ENCODE measurements at regions not wholly inside any gene's neighbourhood (a gene's known extent, or its start where the extent isn't known, plus 50 kb on each side); places are given as distances from the start of the nearest gene placed in this dataset.

DNA sequence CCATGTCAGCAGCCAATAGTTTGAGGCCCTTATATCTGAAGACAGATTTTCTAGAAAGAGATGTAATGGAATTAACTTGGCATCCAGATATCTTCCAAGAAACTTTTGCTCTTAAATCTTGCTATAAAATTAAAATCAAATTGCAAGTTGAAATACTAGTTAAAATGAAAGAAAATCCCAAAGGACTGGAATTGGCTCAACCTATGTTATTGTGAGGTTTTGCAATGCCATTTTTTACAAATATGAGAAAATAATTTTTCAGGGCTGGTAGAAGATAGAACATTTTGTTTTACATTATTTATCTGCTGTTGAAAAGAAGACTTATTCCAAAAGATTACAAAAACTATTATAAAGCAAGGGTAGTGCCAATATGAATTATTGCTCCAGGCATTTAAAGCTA lies 92.2 kb upstream of the AGTR1 start:
- no peak for DNase-seq

DNA sequence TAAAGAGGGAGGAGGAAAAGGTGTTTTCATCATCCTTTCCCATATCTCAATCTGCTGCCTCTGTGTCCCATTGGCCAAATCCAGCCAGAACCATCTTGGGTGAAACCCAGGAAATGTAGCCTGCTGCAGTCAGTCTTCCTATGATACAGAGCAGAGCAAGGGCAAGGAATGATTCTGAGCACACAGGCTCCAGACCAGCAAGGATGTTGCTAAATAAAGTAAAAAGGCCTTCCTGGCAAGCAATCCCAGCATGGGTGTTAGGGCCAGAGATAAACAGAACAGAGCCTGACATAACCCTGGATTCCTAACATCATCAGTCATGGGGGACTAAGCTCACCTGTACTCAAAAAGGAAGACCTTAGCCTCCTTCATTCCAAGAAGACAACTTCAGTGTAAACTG lies 90.7 kb upstream of the AGTR1 start:
- no peak for DNase-seq

DNA sequence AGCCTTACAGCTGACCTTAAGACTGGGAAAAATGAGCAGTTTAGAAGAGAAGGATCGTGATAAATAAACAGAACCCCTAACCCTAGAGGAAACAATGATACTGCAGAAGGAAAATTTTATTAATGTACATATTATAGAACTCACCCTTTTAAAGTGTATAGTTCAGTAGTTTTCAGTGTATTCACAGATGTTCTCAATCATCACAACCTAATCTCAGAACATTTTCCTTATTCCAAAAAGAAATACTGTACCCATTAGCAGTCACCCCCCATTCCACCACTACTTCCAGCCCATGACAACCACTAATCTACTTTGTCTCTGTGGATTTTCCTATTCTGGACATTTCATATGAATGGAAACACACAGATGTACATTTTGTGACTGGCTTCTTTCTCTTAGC lies 90.2 kb upstream of the AGTR1 start:
- no peak for DNase-seq

DNA sequence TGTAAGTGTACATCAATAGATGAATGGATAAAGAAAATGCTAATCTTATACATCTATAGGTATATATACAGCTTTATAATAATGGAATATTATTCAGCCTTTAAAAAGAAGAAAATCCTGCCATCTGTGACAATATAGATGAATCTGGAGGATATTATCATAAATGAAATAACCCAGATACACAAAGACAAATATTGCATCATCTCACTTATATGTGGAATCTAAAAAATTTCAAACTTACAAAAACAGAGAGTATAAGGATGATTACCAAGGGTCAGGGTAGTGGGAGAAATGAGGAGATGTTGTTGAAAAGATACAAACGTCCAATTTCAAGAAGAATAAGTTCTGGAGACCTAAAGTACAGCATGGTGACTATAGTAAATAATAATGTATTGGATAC lies 85.4 kb upstream of the AGTR1 start:
- no peak for DNase-seq

DNA sequence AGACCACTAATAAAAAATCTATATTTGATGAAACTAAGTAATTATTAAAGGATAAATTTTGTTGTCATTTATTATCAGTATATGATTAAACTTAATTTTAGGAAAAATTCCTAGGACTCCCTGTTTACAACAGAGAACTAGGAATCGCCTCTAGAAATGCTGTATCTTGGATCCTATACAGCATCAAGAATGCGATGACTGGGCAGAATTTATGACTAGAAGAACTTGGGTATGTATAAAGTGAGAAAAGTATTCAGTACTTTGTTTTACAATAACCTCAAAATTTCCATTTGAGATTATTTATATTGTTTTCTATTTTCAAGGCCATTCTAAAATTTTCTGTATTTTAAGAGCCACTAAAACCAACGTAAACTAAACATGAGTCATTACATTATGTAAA lies 82.3 kb upstream of the AGTR1 start:
- DNase-seq, result no peak

DNA sequence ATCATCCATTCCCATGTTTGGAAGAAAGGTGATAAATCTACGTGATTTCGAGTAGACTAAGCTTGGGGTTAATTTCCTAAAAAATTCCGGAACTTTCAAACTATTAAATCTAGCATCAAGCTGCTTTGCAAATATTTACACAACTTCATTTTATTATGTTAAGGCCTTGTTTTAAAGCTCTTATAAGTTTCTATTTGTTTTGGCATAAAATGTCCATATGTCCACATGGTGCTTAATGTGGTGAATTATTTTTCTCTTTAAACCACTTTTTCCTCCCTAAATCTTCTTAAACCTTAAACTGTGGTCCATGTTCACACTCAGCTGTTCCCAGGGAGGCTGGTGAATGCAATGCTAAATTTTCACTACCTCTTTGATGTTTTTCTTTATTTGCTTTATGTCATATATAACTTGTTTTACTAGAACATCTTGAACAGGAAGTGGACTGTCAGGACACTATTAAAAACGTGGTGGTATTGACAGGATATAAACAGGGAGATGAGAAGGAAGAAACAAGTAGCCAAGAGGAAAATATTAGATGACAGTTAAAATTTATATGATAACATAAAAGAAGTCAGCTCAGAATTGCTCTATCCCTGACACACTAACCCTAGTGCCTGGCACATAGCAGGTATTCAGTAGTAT lies 72.5 kb upstream of the AGTR1 start:
- no peak for DNase-seq

DNA sequence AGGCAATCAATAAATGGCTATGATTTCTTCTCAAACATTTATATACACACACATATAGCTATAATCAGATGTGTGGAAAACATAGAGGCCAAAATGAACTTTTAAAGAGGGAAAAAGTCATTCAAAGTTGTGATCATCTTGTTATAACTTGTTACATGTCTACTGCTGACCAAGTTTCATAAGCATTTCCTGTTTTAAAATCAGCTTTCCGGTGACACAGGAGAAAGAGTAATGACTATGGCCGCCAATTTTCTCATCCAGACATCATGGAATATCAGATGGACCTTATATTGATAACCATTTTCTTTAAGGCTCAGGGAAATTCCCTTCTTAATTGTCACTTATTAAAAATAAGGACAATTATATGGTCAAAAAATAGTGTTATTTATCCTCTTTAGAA lies 71.7 kb upstream of the AGTR1 start:
- no peak for DNase-seq

DNA sequence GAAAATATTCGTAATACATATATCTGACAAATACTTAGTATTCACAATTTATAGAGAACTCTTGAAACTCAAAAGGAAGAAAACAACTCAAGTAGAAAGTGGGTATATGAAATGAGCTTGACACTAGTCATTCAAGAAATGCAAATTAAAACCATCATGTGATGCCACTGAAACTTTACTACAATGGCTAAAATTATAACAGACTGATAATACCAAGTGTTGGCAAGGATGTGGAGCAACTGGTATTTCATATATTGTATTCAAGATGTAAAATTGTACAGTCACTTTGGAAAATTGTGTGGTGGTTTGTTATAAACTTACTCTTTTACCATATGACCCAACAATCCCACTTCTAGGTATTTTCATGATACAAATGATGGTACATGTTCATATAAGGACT lies 68.7 kb upstream of the AGTR1 start:
- DNase-seq, result no peak

DNA sequence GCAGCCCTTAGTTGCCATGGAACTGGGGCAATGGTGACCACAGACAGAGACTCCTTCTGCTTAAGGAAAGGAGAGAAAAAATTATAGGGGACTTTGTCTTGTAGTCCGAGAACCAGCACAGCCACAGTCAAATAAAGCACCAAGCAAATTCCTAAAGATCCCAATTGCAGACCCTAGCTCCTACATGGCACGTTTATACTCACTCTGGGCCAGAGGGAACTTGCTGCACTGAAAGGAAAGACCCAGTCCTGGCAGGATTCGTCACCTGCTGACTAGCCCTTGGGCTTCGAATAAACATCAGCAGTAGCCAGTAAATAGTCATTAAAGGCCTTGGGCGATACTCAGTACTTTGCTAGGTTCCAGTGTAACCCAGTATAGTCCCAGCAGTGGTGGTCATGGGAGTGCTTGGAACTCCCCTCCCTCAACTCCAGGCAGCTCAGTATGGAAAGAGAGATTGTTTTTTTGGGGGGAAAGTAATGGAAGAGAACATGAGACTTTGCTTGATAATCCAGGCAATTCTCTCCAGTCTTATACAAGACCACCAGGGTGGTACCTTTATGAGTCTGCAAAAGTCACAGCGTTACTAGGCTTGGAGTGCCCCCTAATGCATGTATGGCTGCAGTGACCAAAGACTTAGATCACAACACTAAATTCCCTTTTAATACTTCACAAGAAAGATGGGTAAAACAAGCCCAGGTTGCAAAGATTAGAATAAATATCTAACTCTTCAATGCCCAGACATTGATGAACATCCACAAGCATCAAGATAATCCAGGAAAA lies 66.4 kb upstream of the AGTR1 start:
- DNase-seq, result no peak

DNA sequence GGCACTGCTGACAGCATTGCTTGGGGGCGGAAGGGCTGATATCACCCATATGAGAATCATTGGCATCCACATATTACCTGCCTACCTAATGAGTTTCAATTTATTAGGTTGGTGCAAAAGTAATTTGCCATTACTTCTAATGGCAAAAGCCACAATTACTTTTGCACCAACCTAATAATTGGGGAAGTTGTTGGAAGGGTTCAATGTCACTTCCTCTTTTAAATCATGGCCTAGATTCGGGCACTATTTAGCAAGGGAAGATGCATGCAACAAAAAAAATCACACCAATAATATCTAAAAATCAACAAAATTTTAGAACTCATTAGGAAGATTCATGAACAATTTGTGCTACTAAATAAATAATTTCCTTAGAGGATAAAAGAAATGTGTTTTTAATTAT lies 56.0 kb upstream of the AGTR1 start:
- no peak for DNase-seq

DNA sequence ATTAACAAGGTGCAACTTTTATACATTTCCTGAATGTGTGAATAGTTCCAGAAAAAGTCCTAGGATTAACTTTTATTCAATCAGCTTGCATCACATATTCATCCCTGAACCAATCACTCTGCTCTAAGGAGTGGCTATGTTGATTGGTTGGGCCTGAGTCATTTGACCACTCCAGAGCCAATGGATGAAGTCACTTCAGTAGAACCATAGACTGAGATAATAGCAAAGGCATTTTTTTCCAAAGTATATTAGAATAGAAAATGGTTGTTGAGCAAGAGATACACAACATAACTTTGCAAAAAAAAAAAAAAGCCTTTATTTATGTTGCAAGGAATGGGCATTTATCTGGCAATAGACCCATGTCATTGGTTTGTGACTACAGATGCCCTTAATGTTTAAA lies 55.5 kb upstream of the AGTR1 start:
- no peak for DNase-seq

DNA sequence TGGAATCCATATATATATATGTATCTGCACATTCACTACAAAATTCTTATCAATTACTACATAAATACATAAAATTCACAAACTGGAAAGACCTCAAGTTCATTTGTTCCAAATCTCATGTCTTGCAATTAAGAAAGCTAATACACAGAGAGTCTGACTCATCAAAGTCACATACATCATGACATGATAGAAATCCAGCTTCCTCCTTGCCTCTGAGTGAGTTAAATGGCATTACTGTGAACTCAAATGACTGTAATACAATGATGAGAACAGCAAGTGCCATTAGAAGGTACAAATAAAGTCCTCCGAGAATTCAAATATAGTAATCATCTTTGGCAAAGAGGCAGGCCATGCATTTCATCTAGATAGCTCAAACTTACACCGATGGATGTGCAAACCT lies 55.1 kb upstream of the AGTR1 start:
- no peak for DNase-seq

DNA sequence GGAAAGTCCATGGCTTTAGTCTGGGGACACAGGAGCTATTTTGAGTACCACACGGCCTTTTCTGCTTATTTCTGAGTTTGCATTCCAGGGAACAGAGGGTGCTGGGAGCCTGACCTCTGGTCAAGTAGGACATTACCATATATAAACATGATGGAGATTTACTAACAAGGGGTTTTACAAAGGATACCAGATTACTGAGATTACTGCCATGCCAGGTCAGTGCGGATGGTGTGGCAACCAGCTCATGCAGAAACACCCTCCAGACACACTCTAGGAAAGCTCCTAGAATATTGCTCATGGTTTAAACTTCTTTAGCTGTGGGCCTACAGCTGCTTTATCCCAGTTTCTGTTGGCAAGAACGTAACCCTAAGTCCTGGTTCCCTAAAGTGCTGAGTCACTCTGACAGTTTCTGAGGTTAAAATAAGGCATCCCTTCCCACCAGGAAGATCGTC lies 54.3 kb upstream of the AGTR1 start:
- no peak for DNase-seq

DNA sequence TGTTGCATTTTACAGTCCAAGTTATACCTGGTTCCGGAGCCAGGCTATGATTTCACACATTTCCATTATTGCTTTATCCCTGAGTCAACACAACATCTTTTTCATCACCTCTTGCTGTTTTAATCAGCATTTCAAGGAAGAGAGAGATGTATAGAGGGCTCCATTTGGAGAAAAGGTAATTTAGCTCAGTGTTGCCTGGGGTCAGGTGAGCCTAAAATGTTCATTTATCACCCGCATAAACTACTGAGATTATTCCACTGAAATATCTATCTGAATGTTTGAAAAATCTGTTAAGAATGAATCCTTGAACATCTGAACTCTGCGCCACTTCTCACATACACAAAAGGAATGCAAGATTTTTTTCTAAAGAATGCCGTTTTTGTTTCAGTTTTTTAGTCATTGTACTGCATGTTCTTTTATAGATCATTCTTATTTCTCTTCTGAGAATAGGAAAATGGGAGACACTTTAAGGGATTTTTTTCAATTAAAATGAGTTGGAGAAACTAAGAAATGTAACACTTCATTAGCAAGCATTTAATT lies 51.5 kb upstream of the AGTR1 start:
- no peak for DNase-seq

All from NCI-H2029 treated with DMSO at 0.1 percent for 48 hours (cell line).